Activated naive CD8-positive, alpha-beta T cell (primary cell): ENCODE measurements at regions not wholly inside any gene's neighbourhood (a gene's known extent, or its start where the extent isn't known, plus 50 kb on each side); places are given as distances from the start of the nearest gene placed in this dataset.

Source experiments
- H3K27ac Mint-ChIP-seq: one replicate; pipeline ENCODE4 v1.8.0; 2021; ENCODE audit warnings: mixed read lengths
- H3K27me3 Mint-ChIP-seq: one replicate; pipeline ENCODE4 v1.8.0; 2021; ENCODE audit warnings: mixed read lengths
- H3K36me3 Mint-ChIP-seq: one replicate; pipeline ENCODE4 v1.8.0; 2021; ENCODE audit warnings: mixed read lengths
- H3K4me1 Mint-ChIP-seq: one replicate; pipeline ENCODE4 v1.8.0; 2021; ENCODE audit warnings: low read depth, mixed read lengths
- H3K4me3 Mint-ChIP-seq: one replicate; pipeline ENCODE4 v1.8.0; 2021; ENCODE audit warnings: mild to moderate bottlenecking, mixed read lengths
- H3K9me3 Mint-ChIP-seq: one replicate; pipeline ENCODE4 v1.8.0; 2021; ENCODE audit warnings: low read depth, mixed read lengths

DNA sequence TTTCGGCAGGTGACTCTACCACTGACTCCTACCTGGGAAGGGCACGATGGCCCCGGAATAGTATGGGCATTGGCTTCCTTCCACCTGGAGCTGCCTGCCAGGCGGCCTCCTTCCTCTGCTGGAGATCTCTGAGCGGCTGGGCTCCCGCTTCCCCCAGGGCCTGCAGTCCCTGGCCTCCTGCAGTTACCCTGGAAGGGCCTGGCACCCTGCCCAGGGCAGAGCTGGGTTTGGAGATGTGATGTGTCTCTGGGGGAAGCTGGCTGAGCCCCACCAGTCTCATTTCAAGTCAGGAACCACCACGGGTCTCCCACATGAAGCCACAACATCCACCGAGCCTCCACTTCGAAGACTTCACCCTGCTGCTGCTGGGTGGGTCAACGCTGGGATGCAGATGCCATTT lies 97.9 kb downstream of the IRF8 start:
- H3K27me3 Mint-ChIP-seq: no peaks in the 10 kb centered on the region
- H3K4me3 Mint-ChIP-seq: no peak overlapping the region
- no peaks in the 10 kb centered on the region for H3K36me3 Mint-ChIP-seq
- H3K9me3 Mint-ChIP-seq: no peaks in the 10 kb centered on the region
- no peak overlapping the region for H3K27ac Mint-ChIP-seq
- H3K4me1 Mint-ChIP-seq: peaks cover 40% of the 10 kb centered on the region

DNA sequence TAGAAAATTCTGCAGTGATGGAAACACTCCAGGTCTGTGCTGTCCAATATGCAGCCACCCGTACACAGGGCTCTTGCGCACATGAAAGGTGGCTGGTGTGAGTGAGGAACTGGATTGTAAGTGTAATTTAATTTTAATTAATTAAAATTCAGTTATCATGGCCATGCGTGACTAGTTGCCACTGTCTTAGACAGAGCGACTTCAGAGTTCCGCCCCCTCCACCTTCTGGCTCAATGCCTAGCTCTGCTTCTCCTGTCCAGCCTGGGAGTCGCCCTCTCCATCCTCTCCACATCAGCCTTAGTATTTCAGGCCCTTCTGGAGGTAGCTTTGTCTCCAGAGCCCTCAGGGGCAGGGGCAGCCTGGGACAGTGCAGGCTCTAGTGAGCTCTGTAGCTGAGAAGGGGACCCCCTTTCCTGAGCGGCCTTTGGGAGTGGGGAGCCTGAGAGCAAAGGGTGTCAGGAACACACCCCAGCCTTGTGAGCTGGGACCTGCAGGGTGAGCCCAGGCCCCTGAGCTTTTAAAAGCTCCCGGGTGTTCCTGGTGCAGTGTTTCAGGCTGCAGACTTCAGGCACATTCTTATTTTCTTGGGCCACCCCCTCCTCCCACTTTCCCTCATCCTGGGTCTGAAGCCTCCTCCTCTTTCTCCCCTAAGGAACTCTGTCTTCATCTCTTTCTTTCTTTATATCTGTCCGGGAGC lies 99.4 kb downstream of the IRF8 start:
- Mint-ChIP-seq H3K36me3 (no peaks in the 10 kb centered on the region), H3K9me3 (no peaks in the 10 kb centered on the region), H3K27ac (peak overlapping the region; percentile 69), H3K27me3 (no peaks in the 10 kb centered on the region), H3K4me3 (peak overlapping the region; percentile 38), H3K4me1 (peaks cover 33% of the 10 kb centered on the region)

DNA sequence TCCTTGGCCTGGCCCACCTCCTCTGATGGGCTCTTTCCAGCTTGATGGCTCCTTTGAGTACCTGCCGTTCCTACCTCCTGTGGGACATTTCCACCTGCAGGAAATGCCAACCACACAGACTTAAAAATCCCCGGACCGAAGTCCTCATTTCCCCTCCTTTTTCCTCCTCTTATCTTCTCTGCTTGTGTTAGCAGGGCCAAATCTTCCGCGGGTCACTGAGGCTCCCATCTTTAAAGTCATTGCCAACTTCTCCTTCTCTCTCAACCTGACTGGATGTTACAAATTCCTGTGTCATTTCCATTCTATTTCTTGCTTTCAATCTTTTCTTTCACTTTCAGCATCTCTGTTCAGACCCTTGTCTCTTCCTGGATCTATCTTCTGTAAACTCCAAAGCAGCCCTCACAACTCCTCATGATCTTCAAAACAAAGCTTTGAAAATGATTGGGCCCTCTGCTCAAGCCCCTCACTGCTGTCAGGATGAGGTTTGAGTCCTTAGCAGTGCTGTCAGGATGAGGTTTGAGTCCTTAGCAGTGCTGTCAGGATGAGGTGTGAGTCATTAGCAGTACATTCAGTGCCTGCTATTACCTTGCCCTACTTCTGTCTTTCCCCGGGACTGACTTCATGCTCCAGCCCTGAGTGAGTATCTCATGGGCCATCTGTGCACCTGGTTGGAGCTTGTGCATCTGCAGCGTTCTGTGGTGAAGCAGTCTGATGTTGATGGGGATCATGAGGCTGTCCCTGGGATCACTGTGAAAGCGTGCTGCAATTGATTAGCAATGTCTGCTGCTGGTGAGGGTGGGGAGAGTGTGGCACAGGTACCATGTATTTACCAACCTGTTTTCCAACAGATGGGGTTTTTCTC lies 100.1 kb downstream of the IRF8 start:
- Mint-ChIP-seq H3K4me1 (peaks cover 33% of the 10 kb centered on the region), H3K4me3 (peak overlapping the region; percentile 38), H3K9me3 (no peaks in the 10 kb centered on the region), H3K36me3 (no peaks in the 10 kb centered on the region), H3K27ac (peak overlapping the region; percentile 69), H3K27me3 (no peaks in the 10 kb centered on the region)

DNA sequence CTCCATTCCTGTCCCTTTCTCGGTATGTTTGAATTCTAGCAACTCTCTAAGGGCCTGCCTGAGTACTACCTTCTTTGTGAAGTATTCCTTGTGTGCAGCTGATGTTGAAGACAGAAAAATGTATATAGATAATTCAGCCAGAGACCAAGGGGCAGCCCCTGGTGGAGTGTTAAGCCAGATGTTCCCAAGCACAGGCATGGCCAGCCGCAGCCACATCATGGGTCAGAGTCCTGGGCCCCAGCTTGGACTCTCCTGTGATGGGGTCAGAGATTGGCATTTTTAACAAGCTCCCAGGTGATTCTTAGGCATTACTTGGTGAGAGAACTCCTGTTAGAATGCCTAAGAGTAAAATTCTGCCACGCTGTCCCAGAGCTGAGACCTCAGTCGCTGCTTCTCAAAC lies 100.8 kb downstream of the IRF8 start:
- no peaks in the 10 kb centered on the region for H3K27me3 Mint-ChIP-seq
- H3K27ac Mint-ChIP-seq: no peak overlapping the region
- H3K4me1 Mint-ChIP-seq: peaks cover 31% of the 10 kb centered on the region

DNA sequence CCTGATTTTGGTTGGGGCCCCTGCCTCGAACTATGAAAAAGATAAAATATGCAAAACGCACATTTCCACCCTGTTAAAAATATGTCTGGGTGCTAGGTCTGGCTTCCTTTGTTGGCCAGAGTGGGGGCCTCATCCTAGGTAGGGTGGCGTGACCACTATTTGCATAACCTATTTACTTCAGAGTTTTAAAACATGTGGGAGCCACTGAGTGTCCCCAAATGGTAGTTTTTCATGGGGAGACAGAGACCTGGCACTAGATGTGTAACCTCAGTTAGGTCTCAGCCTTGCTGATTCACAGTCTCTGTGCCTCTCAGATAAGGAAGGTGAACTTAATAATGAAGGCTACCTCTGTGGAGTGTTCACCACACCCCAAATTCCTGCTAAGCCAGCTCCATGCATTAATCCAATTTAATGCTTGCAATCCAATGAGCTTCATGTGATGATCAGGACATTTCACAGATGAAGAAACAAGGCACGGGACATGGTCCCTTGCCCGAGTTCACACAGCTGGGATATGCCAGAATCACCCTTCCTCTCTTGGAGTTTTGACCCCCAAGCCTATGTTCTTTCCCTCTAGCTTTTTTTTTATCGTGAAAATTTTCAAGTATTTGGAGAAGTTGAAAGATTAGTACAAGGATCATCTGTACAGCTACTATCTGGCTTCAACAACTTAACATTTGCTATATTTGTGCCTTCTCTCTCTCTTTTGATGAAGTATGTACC lies 103.4 kb downstream of the IRF8 start:
- Mint-ChIP-seq H3K36me3 (no peaks in the 10 kb centered on the region), H3K9me3 (no peaks in the 10 kb centered on the region), H3K27me3 (no peaks in the 10 kb centered on the region), H3K27ac (no peak overlapping the region), H3K4me1 (peaks cover 23% of the 10 kb centered on the region), H3K4me3 (no peak overlapping the region)

More for the DNA sequence above, 100.8 kb downstream of the IRF8 start:
- Mint-ChIP-seq H3K4me3 (no peak overlapping the region), H3K9me3 (no peaks in the 10 kb centered on the region), H3K36me3 (no peaks in the 10 kb centered on the region)

DNA sequence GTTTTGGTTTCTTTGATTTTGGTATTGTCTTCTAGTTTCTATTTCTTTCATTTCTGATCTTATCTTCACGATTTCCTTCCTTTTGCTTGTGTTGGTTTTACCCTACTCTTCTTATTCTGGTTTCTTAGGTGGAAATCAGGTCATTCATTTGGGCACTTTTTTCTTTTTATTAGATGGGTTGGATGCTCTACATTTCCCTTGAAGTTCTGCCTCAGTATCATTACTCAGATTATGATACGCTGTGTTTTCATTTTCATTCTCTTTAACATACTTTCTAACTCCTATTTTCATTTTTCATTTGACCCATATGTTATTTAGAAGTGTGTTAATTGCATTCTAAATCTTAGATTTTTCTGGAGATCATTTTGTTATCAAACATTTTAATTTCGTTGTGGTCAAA lies 108.6 kb downstream of the IRF8 start:
- peak overlapping the region; percentile 24 for H3K27ac Mint-ChIP-seq
- H3K4me3 Mint-ChIP-seq: peak overlapping the region; percentile 25

DNA sequence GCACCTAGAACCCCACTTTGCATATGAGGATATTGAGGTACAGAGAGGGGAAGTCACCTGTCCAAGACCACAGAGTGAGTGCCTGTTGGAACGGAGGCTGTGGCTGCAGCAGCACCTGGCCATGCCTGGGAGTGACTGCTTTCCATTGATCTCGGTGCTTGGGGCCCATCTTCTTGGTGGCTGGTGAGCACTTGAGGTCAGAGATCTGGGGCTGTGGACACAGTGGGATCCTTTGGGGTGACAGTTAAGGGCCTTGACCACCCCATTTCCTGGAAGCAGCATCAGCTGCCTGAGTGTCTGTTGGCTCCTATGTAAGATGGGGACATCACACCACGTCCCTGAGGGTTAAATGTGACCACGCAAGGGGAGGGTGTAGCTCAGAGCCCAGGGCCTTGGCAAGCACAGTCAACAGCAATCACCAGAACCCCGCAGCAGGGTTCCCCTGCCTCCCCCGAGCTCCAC lies 111.7 kb downstream of the IRF8 start:
- Mint-ChIP-seq H3K27ac (no peak overlapping the region), H3K27me3 (no peaks in the 10 kb centered on the region), H3K9me3 (no peaks in the 10 kb centered on the region), H3K36me3 (no peaks in the 10 kb centered on the region), H3K4me3 (no peak overlapping the region), H3K4me1 (peaks cover 29% of the 10 kb centered on the region)

More for the DNA sequence above, 108.6 kb downstream of the IRF8 start:
- Mint-ChIP-seq H3K36me3 (no peaks in the 10 kb centered on the region), H3K27me3 (no peaks in the 10 kb centered on the region), H3K4me1 (peaks cover 26% of the 10 kb centered on the region), H3K9me3 (no peaks in the 10 kb centered on the region)

DNA sequence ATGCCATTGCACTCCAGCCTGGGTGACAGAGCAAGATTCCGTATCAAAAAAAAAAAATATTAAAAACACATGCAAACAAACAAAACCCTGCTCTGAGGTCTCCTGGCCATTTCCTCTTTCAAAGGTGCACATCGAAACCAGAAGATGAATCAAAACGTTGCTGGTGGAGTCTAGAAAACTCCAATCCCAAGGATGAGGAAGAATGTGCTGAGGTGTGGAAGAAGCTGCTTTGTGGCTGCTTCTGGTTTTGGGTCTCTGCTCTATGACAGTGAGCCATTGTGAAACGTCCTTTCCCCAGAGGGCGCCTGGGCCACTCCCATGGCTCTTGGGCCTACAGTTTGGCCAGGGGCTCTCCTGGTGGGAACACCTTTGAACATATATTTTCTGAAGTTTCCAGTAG lies 112.6 kb downstream of the IRF8 start:
- no peaks in the 10 kb centered on the region for H3K36me3 Mint-ChIP-seq
- no peaks in the 10 kb centered on the region for H3K9me3 Mint-ChIP-seq
- H3K4me3 Mint-ChIP-seq: no peak overlapping the region
- H3K27ac Mint-ChIP-seq: no peak overlapping the region
- H3K4me1 Mint-ChIP-seq: peaks cover 25% of the 10 kb centered on the region
- H3K27me3 Mint-ChIP-seq: no peaks in the 10 kb centered on the region

DNA sequence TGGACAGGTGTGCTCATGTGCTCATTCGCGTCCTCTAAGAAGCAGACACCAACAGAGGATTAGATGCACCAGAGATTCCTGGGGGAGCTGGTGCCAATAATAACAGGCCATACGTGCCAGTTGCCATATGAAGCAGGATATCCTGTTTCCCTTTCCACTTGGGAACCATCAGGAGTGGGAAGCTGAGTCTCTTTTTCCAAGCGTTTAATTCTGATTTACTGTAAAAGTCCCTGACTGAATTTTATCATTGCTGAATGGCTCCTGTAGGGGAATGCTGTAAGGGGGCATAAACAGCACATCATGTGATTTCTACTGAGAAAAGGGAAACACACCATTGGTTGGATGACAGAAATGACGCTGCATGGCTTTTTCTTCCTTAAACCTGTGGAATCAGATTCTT lies 113.3 kb downstream of the IRF8 start:
- Mint-ChIP-seq H3K4me3 (no peak overlapping the region), H3K36me3 (no peaks in the 10 kb centered on the region), H3K27me3 (no peaks in the 10 kb centered on the region), H3K9me3 (no peaks in the 10 kb centered on the region), H3K27ac (no peak overlapping the region), H3K4me1 (peaks cover 20% of the 10 kb centered on the region)

DNA sequence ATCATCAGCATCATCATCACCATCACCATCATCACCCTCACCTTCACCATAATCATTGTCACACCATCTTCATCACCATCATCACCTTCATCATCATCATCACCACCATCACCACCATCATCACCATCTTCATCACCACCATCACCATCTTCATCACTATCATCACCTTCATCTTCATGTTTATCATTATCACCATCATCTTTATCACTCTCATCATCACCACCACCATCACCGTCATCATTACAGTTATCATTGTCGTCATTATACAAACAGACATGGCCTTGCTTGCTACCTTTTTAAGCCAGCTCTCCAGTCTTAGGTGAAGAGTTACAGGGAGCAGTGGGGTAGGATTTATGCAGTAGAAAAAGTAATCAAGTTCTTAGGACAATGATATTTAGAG lies 114.9 kb downstream of the IRF8 start:
- peaks cover 7% of the 10 kb centered on the region for H3K4me1 Mint-ChIP-seq

DNA sequence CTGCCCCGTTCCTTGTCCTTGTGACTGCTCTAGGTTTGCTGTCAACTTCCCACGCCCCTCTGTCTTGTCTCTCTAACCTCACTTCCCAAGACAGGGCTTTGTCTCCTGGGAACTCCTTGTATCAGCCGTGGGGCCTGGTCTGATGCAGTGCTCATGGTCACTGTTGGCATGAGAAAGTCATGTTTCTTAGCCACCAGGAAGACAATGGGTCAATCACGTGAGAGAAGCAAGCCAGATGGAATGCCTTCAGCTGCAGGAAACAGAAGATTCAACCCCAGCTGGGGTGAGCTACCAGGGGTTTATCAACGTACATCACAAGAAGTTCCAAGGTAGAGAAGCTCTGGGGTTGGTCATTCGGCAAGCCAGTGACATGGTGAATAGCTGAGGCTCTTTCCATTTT lies 116.6 kb downstream of the IRF8 start:
- Mint-ChIP-seq H3K9me3 (peaks cover 5% of the 10 kb centered on the region), H3K4me3 (no peak overlapping the region)

More for the DNA sequence above, 114.9 kb downstream of the IRF8 start:
- H3K27ac Mint-ChIP-seq: no peak overlapping the region
- no peak overlapping the region for H3K4me3 Mint-ChIP-seq
- H3K9me3 Mint-ChIP-seq: no peaks in the 10 kb centered on the region
- H3K27me3 Mint-ChIP-seq: peaks cover 4% of the 10 kb centered on the region
- H3K36me3 Mint-ChIP-seq: no peaks in the 10 kb centered on the region

DNA sequence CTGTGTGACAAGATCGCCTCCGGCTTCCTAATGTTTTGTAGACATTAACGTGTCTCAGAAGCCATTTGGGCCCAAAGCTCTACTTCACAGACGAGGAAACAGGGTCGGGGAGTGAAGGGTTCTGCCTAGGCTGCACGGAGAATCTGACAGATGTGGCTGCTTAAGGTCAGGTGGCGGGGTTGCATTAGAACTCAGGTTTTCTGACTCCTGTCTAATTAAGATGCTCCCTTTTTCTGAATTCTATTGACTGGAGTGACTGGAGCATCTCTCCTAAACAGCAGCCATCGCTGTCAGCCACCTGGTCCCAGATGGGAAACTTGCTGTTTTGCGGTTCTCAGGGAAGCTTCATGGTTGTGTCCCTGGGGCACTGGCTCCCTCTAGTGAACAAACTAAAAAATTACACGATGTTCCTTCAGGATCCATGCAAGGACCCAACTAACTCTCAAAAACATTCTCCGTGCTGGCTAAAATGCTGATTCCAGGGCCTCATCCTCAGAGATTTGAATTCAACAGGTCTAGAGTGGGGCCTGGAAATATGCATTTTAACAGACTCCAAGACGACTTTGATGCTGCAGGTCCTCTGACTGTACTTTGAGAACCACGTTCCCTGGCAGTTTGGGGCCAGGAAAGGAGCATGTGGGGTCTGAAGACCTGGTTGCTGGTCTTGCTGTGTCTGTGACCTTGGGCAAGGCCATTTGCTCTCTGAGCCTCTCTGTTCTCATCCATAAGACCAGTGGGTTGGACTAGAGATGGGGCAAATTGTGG lies 117.4 kb downstream of the IRF8 start:
- Mint-ChIP-seq H3K4me1 (peaks cover 5% of the 10 kb centered on the region), H3K27me3 (peaks cover 19% of the 10 kb centered on the region), H3K9me3 (peaks cover 5% of the 10 kb centered on the region), H3K27ac (no peak overlapping the region), H3K36me3 (peaks cover 6% of the 10 kb centered on the region), H3K4me3 (no peak overlapping the region)

More for the DNA sequence above, 116.6 kb downstream of the IRF8 start:
- no peak overlapping the region for H3K27ac Mint-ChIP-seq
- peaks cover 5% of the 10 kb centered on the region for H3K4me1 Mint-ChIP-seq
- H3K36me3 Mint-ChIP-seq: peaks cover 4% of the 10 kb centered on the region
- peaks cover 15% of the 10 kb centered on the region for H3K27me3 Mint-ChIP-seq

DNA sequence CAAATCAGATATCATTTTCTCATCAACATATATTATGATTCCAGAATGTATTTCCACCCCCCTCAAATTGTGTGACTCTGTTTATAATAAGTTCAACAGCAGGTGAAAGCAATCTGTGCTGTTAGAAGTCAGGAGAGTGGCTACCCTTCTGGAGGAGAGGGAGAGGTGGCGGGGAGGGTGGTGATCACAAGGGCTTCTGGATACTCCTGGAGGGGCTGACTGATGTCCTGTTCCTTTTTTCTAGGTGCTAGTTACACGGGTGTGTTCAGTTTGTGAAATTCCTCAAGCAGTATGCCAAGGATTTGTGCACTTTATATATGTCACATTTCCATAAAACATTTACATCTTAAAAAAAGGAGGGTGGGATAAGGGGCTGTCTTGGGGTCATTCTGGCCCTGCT lies 119.1 kb downstream of the IRF8 start:
- Mint-ChIP-seq H3K4me3 (no peak overlapping the region), H3K27ac (no peak overlapping the region), H3K36me3 (peaks cover 6% of the 10 kb centered on the region), H3K4me1 (peaks cover 5% of the 10 kb centered on the region), H3K27me3 (peaks cover 19% of the 10 kb centered on the region), H3K9me3 (peaks cover 5% of the 10 kb centered on the region)

DNA sequence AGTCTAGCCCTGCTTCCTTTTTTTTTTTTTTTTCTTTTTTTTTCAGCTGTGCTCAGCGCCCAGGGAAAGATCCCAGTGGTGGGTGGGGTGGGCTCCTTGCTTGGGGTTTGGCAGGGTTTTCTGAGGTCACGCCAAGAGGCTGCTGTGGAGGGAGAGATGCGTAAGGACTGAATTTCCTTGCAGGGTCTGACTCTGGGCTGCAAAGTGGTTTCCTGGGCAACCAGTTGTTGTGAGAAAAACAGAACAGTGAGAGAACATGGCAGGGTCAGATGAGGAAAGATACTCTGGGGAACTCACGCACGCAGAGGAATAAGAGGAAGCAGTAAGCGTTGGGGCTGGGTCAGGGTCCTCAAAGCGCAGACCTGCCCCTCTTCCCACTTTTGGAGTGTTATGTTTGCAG lies 119.5 kb downstream of the IRF8 start:
- Mint-ChIP-seq H3K27me3 (peaks cover 19% of the 10 kb centered on the region), H3K36me3 (peaks cover 6% of the 10 kb centered on the region), H3K4me3 (no peak overlapping the region), H3K9me3 (peaks cover 5% of the 10 kb centered on the region), H3K27ac (no peak overlapping the region), H3K4me1 (peaks cover 5% of the 10 kb centered on the region)
